ENCODE measurements at regions not wholly inside any gene's neighbourhood (a gene's known extent, or its start where the extent isn't known, plus 50 kb on each side); places are given as distances from the start of the nearest gene placed in this dataset.

- no peak overlapping the region for H3K4me3 ChIP-seq (ENCODE audit: low read depth, low read length)
- DNase-seq (ENCODE audit: low read depth): no peak
- TF ChIP-seq MAX (IDR thresholded peaks at IDR 0.05; ENCODE audit: low read depth, low read length) (no peak), MYC (IDR thresholded peaks at IDR 0.05; ENCODE audit: low read depth, low read length) (no peak), POLR2A (IDR thresholded peaks at IDR 0.05; ENCODE audit: extremely low read depth, insufficient read length) (no peak), CTCF (IDR thresholded peaks at IDR 0.05; ENCODE audit: low read depth, low read length) (no peak)
These were observed 224.5 kb upstream of the CDH6 start for GRCh38 chr5:30968971-30969370.

DNA sequence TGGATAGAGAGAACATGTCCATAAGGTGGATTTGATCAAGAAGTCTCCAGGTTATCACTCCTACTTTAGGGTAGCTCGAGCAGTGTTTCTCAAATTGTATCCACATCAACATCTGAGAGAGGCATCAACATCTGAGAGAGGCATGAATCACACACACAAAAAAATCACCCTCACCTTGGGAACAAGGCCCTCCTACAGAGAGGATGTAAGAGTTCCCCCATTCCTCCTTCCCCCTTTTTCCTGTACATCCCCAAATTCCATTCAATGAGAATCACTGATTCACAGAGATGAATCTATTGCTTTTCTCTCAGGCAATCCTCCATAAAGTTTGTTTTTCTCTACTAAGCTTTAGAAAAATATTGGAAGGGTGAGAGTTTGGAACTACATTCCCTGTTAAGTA, 233.4 kb upstream of the CDH6 start:
- TF ChIP-seq MAX (IDR thresholded peaks at IDR 0.05; ENCODE audit: low read depth, low read length): no peak
- no peak for TF ChIP-seq CTCF (IDR thresholded peaks at IDR 0.05; ENCODE audit: low read depth, low read length)
- no peak overlapping the region for H3K4me3 ChIP-seq (ENCODE audit: low read depth, low read length)
- no peak for DNase-seq (ENCODE audit: low read depth)

- no peak for TF ChIP-seq CTCF (IDR thresholded peaks at IDR 0.05; ENCODE audit: low read depth, low read length)
- no peak for TF ChIP-seq POLR2A (IDR thresholded peaks at IDR 0.05; ENCODE audit: extremely low read depth, insufficient read length)
- no peak for TF ChIP-seq MYC (IDR thresholded peaks at IDR 0.05; ENCODE audit: low read depth, low read length)
- no peak for TF ChIP-seq MAX (IDR thresholded peaks at IDR 0.05; ENCODE audit: low read depth, low read length)
- no peak for DNase-seq (ENCODE audit: low read depth)
These were observed 234.2 kb upstream of the CDH6 start for GRCh38 chr5:30959238-30959637.

GRCh38 chr5:30957591-30957990, 235.9 kb upstream of the CDH6 start:
- H3K4me3 ChIP-seq (ENCODE audit: low read depth, low read length): no peak overlapping the region
- DNase-seq (ENCODE audit: low read depth): no peak
- TF ChIP-seq MYC (IDR thresholded peaks at IDR 0.05; ENCODE audit: low read depth, low read length) (no peak), CTCF (IDR thresholded peaks at IDR 0.05; ENCODE audit: low read depth, low read length) (no peak), MAX (IDR thresholded peaks at IDR 0.05; ENCODE audit: low read depth, low read length) (no peak), POLR2A (IDR thresholded peaks at IDR 0.05; ENCODE audit: extremely low read depth, insufficient read length) (no peak)

More at GRCh38 chr5:30959238-30959637, 234.2 kb upstream of the CDH6 start:
- no peak overlapping the region for H3K4me3 ChIP-seq (ENCODE audit: low read depth, low read length)

DNA sequence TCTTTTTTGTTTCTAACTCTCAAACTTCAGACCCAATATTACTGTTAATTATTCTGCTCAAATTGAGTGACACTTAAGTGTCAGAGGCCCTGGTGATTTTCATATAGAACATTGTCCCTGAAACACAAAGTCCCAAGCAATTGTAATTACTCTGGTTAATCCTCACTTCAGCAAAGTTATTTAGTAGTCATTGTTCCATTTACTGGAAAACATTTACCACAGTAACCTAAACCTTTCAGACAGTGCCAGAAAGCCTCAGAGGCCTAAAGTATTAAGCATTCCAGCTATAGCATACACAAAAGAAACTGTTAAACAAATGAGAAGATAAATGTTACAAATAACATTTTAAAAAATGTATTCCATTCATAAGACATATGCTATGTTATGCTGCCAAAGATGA, 237.2 kb upstream of the CDH6 start:
- H3K4me3 ChIP-seq (ENCODE audit: low read depth, low read length): no peak overlapping the region
- DNase-seq (ENCODE audit: low read depth): no peak
- TF ChIP-seq POLR2A (IDR thresholded peaks at IDR 0.05; ENCODE audit: extremely low read depth, insufficient read length) (no peak), MYC (IDR thresholded peaks at IDR 0.05; ENCODE audit: low read depth, low read length) (no peak), MAX (IDR thresholded peaks at IDR 0.05; ENCODE audit: low read depth, low read length) (no peak), CTCF (IDR thresholded peaks at IDR 0.05; ENCODE audit: low read depth, low read length) (no peak)

DNA sequence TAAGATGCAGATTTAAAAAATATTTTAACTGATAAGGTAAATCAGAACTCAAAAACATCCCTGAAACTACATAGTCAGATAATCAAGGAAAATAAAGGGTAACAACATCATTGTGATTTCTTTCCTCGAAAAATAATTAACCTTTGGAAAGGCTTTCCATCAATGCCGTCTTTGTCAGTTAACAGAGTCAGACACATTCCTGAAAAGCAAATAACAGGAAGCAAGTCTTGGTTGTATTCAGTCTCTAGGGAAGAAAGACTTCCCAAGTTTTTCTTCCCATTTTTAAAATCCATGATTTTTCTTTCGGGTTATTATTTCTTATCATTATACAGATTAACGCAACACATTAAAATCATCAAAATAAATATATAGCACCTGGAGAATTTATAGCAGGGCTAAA, 256.4 kb upstream of the CDH6 start:
- H3K4me3 ChIP-seq (ENCODE audit: low read depth, low read length): no peak overlapping the region
- no peak for TF ChIP-seq POLR2A (IDR thresholded peaks at IDR 0.05; ENCODE audit: extremely low read depth, insufficient read length)
- no peak for TF ChIP-seq MAX (IDR thresholded peaks at IDR 0.05; ENCODE audit: low read depth, low read length)
- DNase-seq (ENCODE audit: low read depth): no peak
